Activated CD8-positive, alpha-beta T cell treated with anti-CD3 and anti-CD28 coated beads for 36 hours (primary cell): ENCODE measurements at regions not wholly inside any gene's neighbourhood (a gene's known extent, or its start where the extent isn't known, plus 50 kb on each side); places are given as distances from the start of the nearest gene placed in this dataset.

Source experiments
- ATAC-seq: fragments of 200-7000 bp; cut with Tn5 transposase; one replicate; pipeline ENCODE4 v1.10.0; 2021; ENCODE audit warnings: mild to moderate bottlenecking, moderate library complexity
- CTCF ChIA-PET: fragments of 350-600 bp; sonication (Branson Sonifier 250); formaldehyde crosslinking; loops from one replicate; lab custom pipeline; 2021; ENCODE audit warnings: antibody characterized with exemption; lab: Charles Lee
- POLR2A ChIA-PET: fragments of 350-600 bp; sonication (Branson Sonifier 250); formaldehyde crosslinking; loops from one replicate; lab custom pipeline; 2021; ENCODE audit warnings: antibody characterized with exemption; lab: Charles Lee
- DNase-seq: peaks from one replicate; pipeline ENCODE4 v3.0.0-alpha.2; 2020
- H3K27ac Mint-ChIP-seq: one replicate; pipeline ENCODE4 v1.8.0; 2021; ENCODE audit warnings: mild to moderate bottlenecking, mixed read lengths
- H3K27me3 Mint-ChIP-seq: one replicate; pipeline ENCODE4 v1.8.0; 2021; ENCODE audit warnings: mixed read lengths
- H3K36me3 Mint-ChIP-seq: one replicate; pipeline ENCODE4 v1.8.0; 2021; ENCODE audit warnings: low read depth, mixed read lengths
- H3K4me1 Mint-ChIP-seq: one replicate; pipeline ENCODE4 v1.8.0; 2021; ENCODE audit warnings: low read depth, mixed read lengths
- H3K4me3 Mint-ChIP-seq: one replicate; pipeline ENCODE4 v1.8.0; 2021; ENCODE audit warnings: mild to moderate bottlenecking, moderate library complexity, mixed read lengths
- H3K9me3 Mint-ChIP-seq: one replicate; pipeline ENCODE4 v1.8.0; 2021; ENCODE audit warnings: mixed read lengths
- intact Hi-C: fragments of 100-400 bp; cut with micrococcal nuclease; formaldehyde crosslinking; loops from one replicate; pipeline ENCODE4 v1.10.0; 2022
- TF ChIP-seq, protein P1 (sequence below): fragments of 200-600 bp; IDR thresholded peaks from one replicate; pipeline ENCODE4 v1.8.0; 2022; ENCODE audit warnings: antibody characterized with exemption, mild to moderate bottlenecking

DNA sequence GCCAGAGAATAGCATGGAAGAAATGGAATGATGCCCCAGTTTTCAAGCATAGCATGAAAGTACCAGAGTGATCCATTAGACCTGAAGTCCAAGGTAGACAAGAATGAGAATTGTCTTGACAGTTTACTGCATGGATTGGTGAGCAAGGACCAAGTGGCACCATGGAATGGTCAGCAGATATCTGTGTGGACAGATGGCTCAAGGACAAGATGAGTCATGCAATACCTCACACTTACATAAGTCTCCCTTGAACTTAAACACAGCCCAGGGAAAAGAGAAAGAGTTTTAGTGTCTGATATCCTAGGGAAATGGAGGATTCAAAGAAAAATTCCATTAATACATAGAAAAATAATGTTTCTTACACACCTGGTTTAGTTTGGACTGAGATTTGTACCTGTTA, 195.2 kb downstream of the MRPL39 start:
- intact Hi-C loops, result no loop called here
- DNase-seq (no peak), ATAC-seq (no peak)
- H3K4me3 Mint-ChIP-seq, result no peak overlapping the region
- TF ChIP-seq, protein P1, sequence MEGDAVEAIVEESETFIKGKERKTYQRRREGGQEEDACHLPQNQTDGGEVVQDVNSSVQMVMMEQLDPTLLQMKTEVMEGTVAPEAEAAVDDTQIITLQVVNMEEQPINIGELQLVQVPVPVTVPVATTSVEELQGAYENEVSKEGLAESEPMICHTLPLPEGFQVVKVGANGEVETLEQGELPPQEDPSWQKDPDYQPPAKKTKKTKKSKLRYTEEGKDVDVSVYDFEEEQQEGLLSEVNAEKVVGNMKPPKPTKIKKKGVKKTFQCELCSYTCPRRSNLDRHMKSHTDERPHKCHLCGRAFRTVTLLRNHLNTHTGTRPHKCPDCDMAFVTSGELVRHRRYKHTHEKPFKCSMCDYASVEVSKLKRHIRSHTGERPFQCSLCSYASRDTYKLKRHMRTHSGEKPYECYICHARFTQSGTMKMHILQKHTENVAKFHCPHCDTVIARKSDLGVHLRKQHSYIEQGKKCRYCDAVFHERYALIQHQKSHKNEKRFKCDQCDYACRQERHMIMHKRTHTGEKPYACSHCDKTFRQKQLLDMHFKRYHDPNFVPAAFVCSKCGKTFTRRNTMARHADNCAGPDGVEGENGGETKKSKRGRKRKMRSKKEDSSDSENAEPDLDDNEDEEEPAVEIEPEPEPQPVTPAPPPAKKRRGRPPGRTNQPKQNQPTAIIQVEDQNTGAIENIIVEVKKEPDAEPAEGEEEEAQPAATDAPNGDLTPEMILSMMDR, result no peak
- peaks cover 4% of the 10 kb centered on the region for H3K27me3 Mint-ChIP-seq
- peaks cover 4% of the 10 kb centered on the region for H3K9me3 Mint-ChIP-seq
- no peak overlapping the region for H3K27ac Mint-ChIP-seq
- ChIA-PET CTCF (no interaction called here), POLR2A (interaction anchor here (0.7 to 1.7 kb wide), 2 partner anchors 9 to 164 kb away, joined by 3 to 4 read pairs; no protein-coding TSS in a partner anchor)
- peaks cover 6% of the 10 kb centered on the region for H3K4me1 Mint-ChIP-seq
- H3K36me3 Mint-ChIP-seq, result peaks cover 8% of the 10 kb centered on the region

DNA sequence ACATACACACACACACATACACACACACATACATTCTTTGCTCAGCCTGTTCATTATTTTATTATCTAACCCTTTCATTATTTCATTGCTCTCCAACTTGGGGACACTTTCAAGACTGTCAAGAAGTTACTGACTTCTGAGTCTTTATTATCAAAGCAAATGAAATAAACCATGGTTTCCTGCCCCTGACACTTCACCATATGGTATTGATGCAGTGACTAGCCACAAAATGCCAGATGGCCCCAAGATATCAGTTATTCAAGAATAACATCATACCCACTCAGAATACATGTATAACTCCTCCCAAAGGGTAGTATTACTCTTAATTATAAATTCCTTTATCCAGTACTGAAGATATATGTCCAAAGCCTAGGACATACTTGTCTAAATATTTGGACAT, 197.3 kb downstream of the MRPL39 start:
- Mint-ChIP-seq H3K27ac (no peak overlapping the region), H3K4me3 (no peak overlapping the region), H3K9me3 (peaks cover 4% of the 10 kb centered on the region), H3K36me3 (peaks cover 3% of the 10 kb centered on the region), H3K4me1 (peaks cover 3% of the 10 kb centered on the region), H3K27me3 (peaks cover 4% of the 10 kb centered on the region)
- intact Hi-C loops, result no loop called here
- TF ChIP-seq, protein P1, result no peak
- DNase-seq, result no peak
- ATAC-seq, result no peak
- POLR2A ChIA-PET, result no interaction called here
- CTCF ChIA-PET, result no interaction called here

DNA sequence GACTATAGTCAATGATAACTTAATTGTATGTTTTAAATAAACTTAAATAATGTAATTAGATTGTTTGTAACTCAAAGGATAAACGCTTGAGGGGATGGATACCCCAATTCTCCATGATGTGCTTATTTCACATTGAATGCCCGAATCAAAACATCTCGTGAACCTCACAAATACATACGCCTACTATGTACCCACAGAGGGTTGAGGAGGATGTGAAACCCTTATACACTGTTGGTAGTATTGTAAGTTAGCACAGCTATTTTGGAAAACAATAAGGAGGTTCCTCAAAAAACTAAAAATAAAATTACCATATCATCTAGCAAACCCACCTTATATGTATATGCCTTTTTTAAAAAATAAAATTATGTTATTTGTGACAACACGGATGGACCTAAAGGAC, 198.6 kb downstream of the MRPL39 start:
- peaks cover 3% of the 10 kb centered on the region for H3K4me1 Mint-ChIP-seq
- H3K27me3 Mint-ChIP-seq, result peaks cover 4% of the 10 kb centered on the region
- ChIA-PET POLR2A (no interaction called here), CTCF (no interaction called here)
- peaks cover under 1% of the 10 kb centered on the region for H3K36me3 Mint-ChIP-seq
- TF ChIP-seq, protein P1, result no peak
- ATAC-seq (no peak), DNase-seq (no peak)
- intact Hi-C loops, result no loop called here
- H3K27ac Mint-ChIP-seq, result no peak overlapping the region
- H3K9me3 Mint-ChIP-seq, result no peaks in the 10 kb centered on the region
- no peak overlapping the region for H3K4me3 Mint-ChIP-seq

DNA sequence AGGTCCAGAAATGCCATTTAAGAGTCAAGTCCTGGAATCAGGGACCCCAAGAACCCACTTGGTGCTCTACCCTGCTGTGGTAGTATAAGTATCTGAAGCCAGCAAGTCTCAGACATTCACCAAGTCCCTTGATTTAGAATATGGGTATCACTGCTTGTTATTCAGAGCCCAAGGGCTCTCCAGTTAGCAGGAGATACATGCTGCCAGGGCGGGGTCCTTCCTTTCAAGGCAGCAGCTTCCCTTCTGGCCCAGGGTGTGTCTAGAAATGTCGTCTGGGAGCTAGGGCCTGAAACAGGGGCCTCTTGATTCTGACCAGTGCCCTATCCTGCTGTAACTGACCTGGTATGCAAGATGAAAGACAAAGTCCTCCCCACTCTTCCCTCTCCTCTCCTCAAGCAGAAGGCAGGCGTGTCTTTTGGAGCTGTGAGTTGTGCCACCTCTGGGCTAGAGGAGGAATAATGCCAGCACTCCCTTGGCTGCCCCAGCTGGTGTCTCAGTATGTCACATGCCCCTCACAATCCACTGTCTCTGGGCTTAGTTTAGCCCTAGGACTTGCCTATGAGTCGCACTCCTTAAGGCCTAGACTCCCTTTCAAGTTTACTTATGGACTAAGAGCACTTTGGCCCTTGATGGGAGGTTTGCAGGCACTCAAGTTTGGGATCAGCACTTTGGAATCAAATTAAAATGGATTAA, 200.2 kb downstream of the MRPL39 start:
- peaks cover 13% of the 10 kb centered on the region for H3K4me1 Mint-ChIP-seq
- intact Hi-C loops, result no loop called here
- no peak overlapping the region for H3K4me3 Mint-ChIP-seq
- CTCF ChIA-PET, result no interaction called here
- TF ChIP-seq, protein P1, result no peak
- DNase-seq (no peak), ATAC-seq (no peak)
- peaks cover 14% of the 10 kb centered on the region for H3K36me3 Mint-ChIP-seq
- no peaks in the 10 kb centered on the region for H3K9me3 Mint-ChIP-seq
- POLR2A ChIA-PET, result interaction anchor here (1.0 kb wide), 2 partner anchors 156 to 167 kb away, joined by 3 read pairs; no protein-coding TSS in a partner anchor
- peaks cover 4% of the 10 kb centered on the region for H3K27me3 Mint-ChIP-seq
- no peak overlapping the region for H3K27ac Mint-ChIP-seq

DNA sequence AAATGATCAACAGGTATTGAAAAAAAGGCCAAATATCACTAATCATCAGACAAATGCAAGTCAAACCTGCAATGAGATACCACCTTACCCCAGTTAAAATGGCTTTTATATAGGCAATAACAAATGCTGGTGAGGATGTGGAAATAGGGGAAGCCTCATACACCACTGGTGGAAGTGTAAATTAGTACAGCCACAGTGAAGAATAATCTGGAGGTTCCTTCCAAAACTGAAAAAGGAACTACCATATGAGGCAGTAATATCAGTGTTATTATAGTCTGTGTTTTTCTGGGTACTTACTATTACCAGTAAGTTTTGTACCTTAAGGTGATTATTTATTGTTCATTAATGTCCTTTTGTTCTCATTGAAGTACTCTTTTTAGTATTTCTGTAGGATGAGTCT, 201.3 kb downstream of the MRPL39 start:
- peaks cover 1% of the 10 kb centered on the region for H3K9me3 Mint-ChIP-seq
- CTCF ChIA-PET, result interaction anchor here (1.2 to 1.5 kb wide), 2 partner anchors 14 to 83 kb away, joined by 4 read pairs; no protein-coding TSS in a partner anchor
- POLR2A ChIA-PET, result interaction anchor here (1.0 to 1.1 kb wide), 2 partner anchors 15 to 157 kb away, joined by 3 read pairs; no protein-coding TSS in a partner anchor

More for the DNA sequence above, 201.3 kb downstream of the MRPL39 start:
- intact Hi-C loops, result no loop called here
- Mint-ChIP-seq H3K4me3 (no peak overlapping the region), H3K27me3 (peaks cover 8% of the 10 kb centered on the region), H3K27ac (no peak overlapping the region), H3K4me1 (peaks cover 16% of the 10 kb centered on the region), H3K36me3 (peaks cover 19% of the 10 kb centered on the region)
- no peak for ATAC-seq
- TF ChIP-seq, protein P1, result no peak
- no peak for DNase-seq
